ENCODE measurements at regions not wholly inside any gene's neighbourhood (a gene's known extent, or its start where the extent isn't known, plus 50 kb on each side); places are given as distances from the start of the nearest gene placed in this dataset.

DNA sequence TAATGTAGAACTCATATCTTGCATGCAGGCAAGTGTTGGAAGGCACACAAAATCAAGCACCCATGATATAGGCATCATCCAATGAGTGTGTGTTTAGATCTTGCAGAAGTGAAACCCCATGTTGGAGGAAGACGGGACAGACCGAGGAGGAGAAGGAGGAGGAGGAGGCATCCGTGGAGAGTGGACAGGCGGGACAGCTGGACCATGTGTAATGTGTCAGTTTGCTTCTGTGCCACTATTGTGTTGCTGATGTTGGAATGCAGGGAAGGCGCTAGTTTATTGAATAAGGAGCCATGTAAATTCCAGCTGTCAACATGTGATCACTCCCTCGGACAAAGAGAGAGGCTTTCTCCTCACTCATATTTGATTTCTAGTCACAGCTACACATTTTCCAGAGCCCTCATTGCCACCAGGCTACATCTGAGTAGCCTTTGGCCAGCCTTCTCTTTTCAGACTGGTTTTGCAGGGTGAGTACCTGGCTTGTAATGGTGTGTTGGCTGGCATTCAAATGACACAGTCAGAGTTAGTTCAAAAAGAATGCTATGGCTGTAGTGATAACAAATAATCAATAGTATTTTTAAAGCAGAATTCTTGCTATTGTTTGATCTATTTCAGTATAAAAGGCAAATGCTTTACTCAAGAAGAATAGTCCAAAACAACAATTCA lies 1037.6 kb upstream of the NR2F2 start:
- no peak overlapping the region for H3K27ac ChIP-seq (ENCODE audit: low read depth, low read length, severe bottlenecking)
- H3K4me3 ChIP-seq (ENCODE audit: extremely low read depth, insufficient read depth, low read length, poor library complexity, severe bottlenecking) = no peak overlapping the region
- no peaks in the 10 kb centered on the region for H3K36me3 ChIP-seq (ENCODE audit: control insufficient read depth, insufficient read depth, low read length)
- 76 to 79% methylated on average over 5 to 6 of the region's 6 CpGs for WGBS, 2 experiments (ENCODE audit: insufficient coverage in 2 of 2)
- no peaks in the 10 kb centered on the region for H3K9me3 ChIP-seq (ENCODE audit: control insufficient read depth, low read length)
- H3K4me1 ChIP-seq (ENCODE audit: control insufficient read depth, insufficient read depth, low read length, poor library complexity, severe bottlenecking) = peaks cover 13% of the 10 kb centered on the region

GRCh38 chr15:95293456-95294031 lies 1037.0 kb upstream of the NR2F2 start:
- Histone ChIP-seq H3K4me1 (ENCODE audit: control insufficient read depth, insufficient read depth, low read length, poor library complexity, severe bottlenecking) (peaks cover 9% of the 10 kb centered on the region), H3K9me3 (ENCODE audit: control insufficient read depth, low read length) (no peaks in the 10 kb centered on the region), H3K36me3 (ENCODE audit: control insufficient read depth, insufficient read depth, low read length) (no peaks in the 10 kb centered on the region), H3K27ac (ENCODE audit: low read depth, low read length, severe bottlenecking) (no peak overlapping the region), H3K4me3 (ENCODE audit: extremely low read depth, insufficient read depth, low read length, poor library complexity, severe bottlenecking) (no peak overlapping the region)
- 92 to 100% methylated on average over 2 of the region's 6 CpGs for WGBS, 2 experiments (ENCODE audit: insufficient coverage in 2 of 2)

- Histone ChIP-seq H3K27ac (ENCODE audit: low read depth, low read length, severe bottlenecking) (no peak overlapping the region), H3K4me3 (ENCODE audit: extremely low read depth, insufficient read depth, low read length, poor library complexity, severe bottlenecking) (no peak overlapping the region), H3K4me1 (ENCODE audit: control insufficient read depth, insufficient read depth, low read length, poor library complexity, severe bottlenecking) (no peaks in the 10 kb centered on the region), H3K9me3 (ENCODE audit: control insufficient read depth, low read length) (no peaks in the 10 kb centered on the region), H3K36me3 (ENCODE audit: control insufficient read depth, insufficient read depth, low read length) (no peaks in the 10 kb centered on the region)
- 88 to 94% methylated on average over 8 to 9 of the region's 9 CpGs for WGBS, 2 experiments (ENCODE audit: insufficient coverage in 2 of 2)
Observed at GRCh38 chr15:95295363-95295762, 1035.1 kb upstream of the NR2F2 start.

GRCh38 chr15:95295896-95296625 lies 1034.4 kb upstream of the NR2F2 start:
- no peak overlapping the region for H3K27ac ChIP-seq (ENCODE audit: low read depth, low read length, severe bottlenecking)
- WGBS, 2 experiments (ENCODE audit: insufficient coverage in 2 of 2) = 92 to 94% methylated on average over 4 to 5 of the region's 9 CpGs
- H3K9me3 ChIP-seq (ENCODE audit: control insufficient read depth, low read length) = no peaks in the 10 kb centered on the region

GRCh38 chr15:95296643-95297042 lies 1033.9 kb upstream of the NR2F2 start:
- Histone ChIP-seq H3K4me3 (ENCODE audit: extremely low read depth, insufficient read depth, low read length, poor library complexity, severe bottlenecking) (no peak overlapping the region), H3K9me3 (ENCODE audit: control insufficient read depth, low read length) (no peaks in the 10 kb centered on the region), H3K36me3 (ENCODE audit: control insufficient read depth, insufficient read depth, low read length) (no peaks in the 10 kb centered on the region), H3K27ac (ENCODE audit: low read depth, low read length, severe bottlenecking) (no peak overlapping the region), H3K4me1 (ENCODE audit: control insufficient read depth, insufficient read depth, low read length, poor library complexity, severe bottlenecking) (peaks cover 5% of the 10 kb centered on the region)
- WGBS, 2 experiments (ENCODE audit: insufficient coverage in 2 of 2) = 80 to 100% methylated on average over 1 to 2 of the region's 4 CpGs

More at GRCh38 chr15:95295896-95296625, 1034.4 kb upstream of the NR2F2 start:
- Histone ChIP-seq H3K36me3 (ENCODE audit: control insufficient read depth, insufficient read depth, low read length) (no peaks in the 10 kb centered on the region), H3K4me3 (ENCODE audit: extremely low read depth, insufficient read depth, low read length, poor library complexity, severe bottlenecking) (no peak overlapping the region), H3K4me1 (ENCODE audit: control insufficient read depth, insufficient read depth, low read length, poor library complexity, severe bottlenecking) (peaks cover 1% of the 10 kb centered on the region)

DNA sequence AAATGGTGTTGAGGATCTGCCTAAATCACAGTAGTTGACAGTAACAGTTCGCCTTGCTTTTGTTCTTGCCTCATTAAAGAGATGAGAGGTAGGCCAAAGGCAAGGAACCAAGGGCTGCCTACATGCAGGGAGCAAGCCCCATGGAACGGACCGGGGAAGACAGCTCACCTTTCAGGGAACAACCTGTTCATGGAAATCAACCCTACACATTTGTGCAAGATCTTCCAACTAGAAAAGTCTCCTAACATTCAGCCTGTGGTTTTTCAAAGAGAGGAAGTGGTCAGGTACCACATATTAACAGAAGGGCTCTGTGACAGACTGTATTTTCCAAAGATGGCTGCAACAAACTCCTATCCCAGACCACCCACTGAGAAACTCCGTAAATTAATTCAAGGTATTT lies 1031.8 kb upstream of the NR2F2 start:
- 100% methylated on average over 1 of the region's 4 CpGs for WGBS, 2 experiments (ENCODE audit: insufficient coverage in 2 of 2)
- Histone ChIP-seq H3K4me1 (ENCODE audit: control insufficient read depth, insufficient read depth, low read length, poor library complexity, severe bottlenecking) (peaks cover 5% of the 10 kb centered on the region), H3K4me3 (ENCODE audit: extremely low read depth, insufficient read depth, low read length, poor library complexity, severe bottlenecking) (no peak overlapping the region)

DNA sequence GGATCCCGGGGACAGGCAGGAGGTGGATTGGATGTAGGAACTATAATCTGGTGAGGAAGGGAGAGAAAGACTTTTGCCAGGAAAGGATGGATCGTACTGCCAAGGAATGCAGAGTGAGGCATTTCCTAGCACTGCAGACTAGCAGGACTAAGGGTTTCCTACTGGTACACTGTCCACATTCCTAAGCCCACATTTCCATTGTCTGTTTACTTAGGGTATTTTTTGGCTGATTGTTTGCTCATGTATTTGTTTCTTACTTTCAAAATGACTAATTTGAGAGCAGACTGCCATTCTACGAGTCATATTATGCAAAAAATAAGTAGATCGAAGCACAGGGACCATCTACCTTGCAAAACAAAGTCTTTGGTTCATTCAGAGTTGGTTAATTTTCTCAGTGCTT lies 1029.5 kb upstream of the NR2F2 start:
- 85 to 100% methylated on average over 3 of the region's 4 CpGs for WGBS, 2 experiments (ENCODE audit: insufficient coverage in 2 of 2)
- Histone ChIP-seq H3K27ac (ENCODE audit: low read depth, low read length, severe bottlenecking) (peak overlapping the region; percentile 3), H3K4me1 (ENCODE audit: control insufficient read depth, insufficient read depth, low read length, poor library complexity, severe bottlenecking) (peaks cover 5% of the 10 kb centered on the region), H3K4me3 (ENCODE audit: extremely low read depth, insufficient read depth, low read length, poor library complexity, severe bottlenecking) (no peak overlapping the region), H3K36me3 (ENCODE audit: control insufficient read depth, insufficient read depth, low read length) (no peaks in the 10 kb centered on the region), H3K9me3 (ENCODE audit: control insufficient read depth, low read length) (no peaks in the 10 kb centered on the region)

More for the DNA sequence above, 1031.8 kb upstream of the NR2F2 start:
- H3K27ac ChIP-seq (ENCODE audit: low read depth, low read length, severe bottlenecking) = no peak overlapping the region
- no peaks in the 10 kb centered on the region for H3K9me3 ChIP-seq (ENCODE audit: control insufficient read depth, low read length)
- H3K36me3 ChIP-seq (ENCODE audit: control insufficient read depth, insufficient read depth, low read length) = no peaks in the 10 kb centered on the region

GRCh38 chr15:95302206-95302605 lies 1028.3 kb upstream of the NR2F2 start:
- 77 to 100% methylated on average over 1 to 3 of the region's 3 CpGs for WGBS, 2 experiments (ENCODE audit: insufficient coverage in 2 of 2)
- Histone ChIP-seq H3K36me3 (ENCODE audit: control insufficient read depth, insufficient read depth, low read length) (no peaks in the 10 kb centered on the region), H3K4me1 (ENCODE audit: control insufficient read depth, insufficient read depth, low read length, poor library complexity, severe bottlenecking) (peaks cover 5% of the 10 kb centered on the region), H3K27ac (ENCODE audit: low read depth, low read length, severe bottlenecking) (no peak overlapping the region), H3K4me3 (ENCODE audit: extremely low read depth, insufficient read depth, low read length, poor library complexity, severe bottlenecking) (no peak overlapping the region), H3K9me3 (ENCODE audit: control insufficient read depth, low read length) (no peaks in the 10 kb centered on the region)

DNA sequence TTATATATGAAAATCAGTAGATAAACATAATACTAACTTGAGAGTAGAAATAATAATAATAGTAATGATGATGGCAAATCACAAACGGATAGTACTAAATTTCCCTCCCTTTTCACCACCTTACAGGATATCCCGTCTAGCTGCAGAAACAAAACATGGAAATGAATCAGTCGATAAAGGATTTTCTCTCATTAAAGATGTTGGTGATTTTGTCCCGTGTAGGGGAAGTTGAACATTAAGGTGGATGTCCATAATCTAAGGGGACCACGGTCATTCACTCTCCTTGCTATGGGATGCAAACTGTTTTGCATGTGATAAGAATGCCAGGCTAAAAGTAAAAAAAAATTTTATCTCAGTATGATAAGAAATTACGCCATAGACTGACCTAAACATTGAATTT lies 1027.7 kb upstream of the NR2F2 start:
- Histone ChIP-seq H3K4me3 (ENCODE audit: extremely low read depth, insufficient read depth, low read length, poor library complexity, severe bottlenecking) (no peak overlapping the region), H3K36me3 (ENCODE audit: control insufficient read depth, insufficient read depth, low read length) (no peaks in the 10 kb centered on the region), H3K4me1 (ENCODE audit: control insufficient read depth, insufficient read depth, low read length, poor library complexity, severe bottlenecking) (peaks cover 5% of the 10 kb centered on the region), H3K27ac (ENCODE audit: low read depth, low read length, severe bottlenecking) (no peak overlapping the region), H3K9me3 (ENCODE audit: control insufficient read depth, low read length) (no peaks in the 10 kb centered on the region)
- 90 to 93% methylated on average over 3 of the region's 6 CpGs for WGBS, 2 experiments (ENCODE audit: insufficient coverage in 2 of 2)

- H3K27ac ChIP-seq (ENCODE audit: low read depth, low read length, severe bottlenecking) = no peak overlapping the region
- no peaks in the 10 kb centered on the region for H3K36me3 ChIP-seq (ENCODE audit: control insufficient read depth, insufficient read depth, low read length)
- peaks cover 5% of the 10 kb centered on the region for H3K4me1 ChIP-seq (ENCODE audit: control insufficient read depth, insufficient read depth, low read length, poor library complexity, severe bottlenecking)
- no peaks in the 10 kb centered on the region for H3K9me3 ChIP-seq (ENCODE audit: control insufficient read depth, low read length)
- H3K4me3 ChIP-seq (ENCODE audit: extremely low read depth, insufficient read depth, low read length, poor library complexity, severe bottlenecking) = no peak overlapping the region
- WGBS, 2 experiments (ENCODE audit: insufficient coverage in 2 of 2) = 80 to 98% methylated on average over 2 to 4 of the region's 4 CpGs
Observed at GRCh38 chr15:95303713-95304112, 1026.8 kb upstream of the NR2F2 start.
